Vagina (tissue), 2 donors: ENCODE measurements at regions not wholly inside any gene's neighbourhood (a gene's known extent, or its start where the extent isn't known, plus 50 kb on each side); places are given as distances from the start of the nearest gene placed in this dataset.

Experiments used
- POLR2A ChIP-seq, 2 donors: fragments of 450-650 bp; IDR thresholded peaks; one replicate each; pipeline ENCODE4 v1.6.1; 2017; ENCODE audit warnings: antibody characterized with exemption in 2 of 2, mild to moderate bottlenecking in 2 of 2, moderate library complexity in 2 of 2
- POLR2AphosphoS5 ChIP-seq, 2 donors: sonication (generic); formaldehyde crosslinking; IDR thresholded peaks; one replicate each; pipeline ENCODE4 v1.9.0; 2017; ENCODE audit warnings: antibody characterized with exemption in 2 of 2, mild to moderate bottlenecking in 2 of 2, low read depth in 1 of 2; ENCODE audit not compliant: insufficient read depth in 1 of 2

- TF ChIP-seq POLR2AphosphoS5 (IDR thresholded peaks at IDR 0.05; ENCODE audit: insufficient read depth in 1 of 2, low read depth in 1 of 2) = no peak
- TF ChIP-seq POLR2A (IDR thresholded peaks at IDR 0.05) = no peak
Observed at GRCh38 chr10:60649485-60650377, 128.5 kb upstream of the CDK1 start.
